Liver (tissue), 3 donors: ENCODE measurements at regions not wholly inside any gene's neighbourhood (a gene's known extent, or its start where the extent isn't known, plus 50 kb on each side); places are given as distances from the start of the nearest gene placed in this dataset.

ENCODE experiments used
- CTCF ChIP-seq: fragments of 150-350 bp; IDR thresholded peaks from 2 replicates; pipeline ENCODE4 v1.5.1; 2017; ENCODE audit warnings: improper control_type of control experiment, low read depth, low read length; ENCODE audit not compliant: missing input control
- EGR1 ChIP-seq, 2 donors: IDR thresholded peaks; 2 replicates each; pipeline ENCODE4 v1.6.1; 2016 to 2018; ENCODE audit warnings: antibody characterized with exemption in 2 of 2, low read depth in 2 of 2
- GABPA ChIP-seq, 2 donors: IDR thresholded peaks in 1 of 2; conservative IDR thresholded peaks in 1 of 2; 2 replicates each; pipeline ENCODE4 v1.6.1; 2016; ENCODE audit warnings: antibody characterized with exemption in 2 of 2, mild to moderate bottlenecking in 1 of 2, moderate library complexity in 1 of 2
- RAD21 ChIP-seq, 2 donors: IDR thresholded peaks; 2 replicates each; pipeline ENCODE4 v1.6.1; 2016; ENCODE audit warnings: antibody characterized with exemption in 2 of 2, mild to moderate bottlenecking in 2 of 2
- TAF1 ChIP-seq: conservative IDR thresholded peaks from 2 replicates; pipeline ENCODE4 v1.6.1; 2016; ENCODE audit warnings: antibody characterized with exemption, mild to moderate bottlenecking
- YY1 ChIP-seq: IDR thresholded peaks from 2 replicates; pipeline ENCODE4 v1.6.1; 2016; ENCODE audit warnings: antibody characterized with exemption, mild to moderate bottlenecking
- TF ChIP-seq, protein P1 (sequence below): IDR thresholded peaks from 2 replicates; pipeline ENCODE4 v1.6.1; 2016; ENCODE audit warnings: antibody characterized with exemption
- donor health status: healthy.
- donor health status: healthy.

DNA sequence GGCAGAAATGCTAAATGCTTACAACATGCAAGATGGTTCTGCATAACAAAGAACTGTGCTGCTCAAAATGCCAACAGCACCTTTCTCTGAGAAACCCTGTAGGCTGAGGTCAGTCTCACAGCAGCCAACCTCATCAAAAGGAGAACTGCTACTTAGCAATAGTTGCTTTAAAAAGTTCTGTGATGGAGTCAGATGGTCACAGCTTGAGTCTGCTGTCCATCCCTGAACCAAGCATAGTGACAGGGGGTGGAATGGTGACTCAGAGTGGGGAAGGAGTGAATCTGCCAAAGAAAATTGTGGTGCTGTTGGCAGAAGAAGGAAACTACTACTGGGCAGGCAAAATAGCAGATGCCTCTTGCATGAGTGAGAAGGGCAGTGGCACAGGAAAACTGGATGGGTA lies 106.0 kb upstream of the FAM78B start:
- no peak for TF ChIP-seq RAD21 (IDR thresholded peaks at IDR 0.05)
- no peak for TF ChIP-seq CTCF
- TF ChIP-seq EGR1 (IDR thresholded peaks at IDR 0.05; ENCODE audit: low read depth in 2 of 2): no peak
- TF ChIP-seq TAF1: no peak
- no peak for TF ChIP-seq YY1
- TF ChIP-seq, protein P1, sequence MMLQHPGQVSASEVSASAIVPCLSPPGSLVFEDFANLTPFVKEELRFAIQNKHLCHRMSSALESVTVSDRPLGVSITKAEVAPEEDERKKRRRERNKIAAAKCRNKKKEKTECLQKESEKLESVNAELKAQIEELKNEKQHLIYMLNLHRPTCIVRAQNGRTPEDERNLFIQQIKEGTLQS: no peak
- no peak for TF ChIP-seq GABPA (IDR thresholded peaks at IDR 0.05 in 1 of 2, conservative IDR thresholded peaks at IDR 0.05 in 1 of 2)
